Neural cell (in vitro differentiated cells): ENCODE measurements at regions not wholly inside any gene's neighbourhood (a gene's known extent, or its start where the extent isn't known, plus 50 kb on each side); places are given as distances from the start of the nearest gene placed in this dataset.

Experiments used
- POLR2AphosphoS5 ChIP-seq: IDR thresholded peaks from 2 replicates; pipeline ENCODE4 v1.6.1; 2012
- RAD21 ChIP-seq: fragments of 450-650 bp; conservative IDR thresholded peaks from 2 replicates; pipeline ENCODE4 v1.6.1; 2014; ENCODE audit warnings: antibody characterized with exemption, mild to moderate bottlenecking, moderate library complexity

DNA sequence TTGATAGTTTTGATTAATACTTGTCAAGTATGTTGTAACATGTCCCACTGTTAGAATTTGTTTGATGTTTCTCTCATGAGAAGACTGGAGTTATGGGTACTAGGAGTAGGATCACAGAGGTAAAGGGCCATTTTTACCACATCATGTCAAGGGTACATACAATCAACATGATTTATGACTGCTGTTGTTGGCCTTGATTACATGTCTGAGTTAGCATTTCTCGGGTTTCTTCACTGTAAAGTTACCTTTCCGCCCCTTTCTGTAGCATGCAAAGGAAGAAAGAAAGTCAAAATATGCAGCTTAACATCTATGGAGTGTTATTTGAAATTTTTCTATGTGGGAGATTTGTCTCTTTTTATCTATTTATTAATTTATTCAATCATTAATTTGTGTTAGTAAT is 1456.4 kb downstream of the SUCLG1 start:
- TF ChIP-seq POLR2AphosphoS5, result no peak
- TF ChIP-seq RAD21, result no peak
